HG02763 (cell line): ENCODE measurements at regions not wholly inside any gene's neighbourhood (a gene's known extent, or its start where the extent isn't known, plus 50 kb on each side); places are given as distances from the start of the nearest gene placed in this dataset.

ENCODE experiments used
- ATAC-seq: cut with Tn5 transposase; IDR thresholded peaks from one replicate; pipeline ENCODE4 v1.9.1; 2021; ENCODE audit warnings: mild to moderate bottlenecking, moderate library complexity; ENCODE audit not compliant: unreplicated experiment

DNA sequence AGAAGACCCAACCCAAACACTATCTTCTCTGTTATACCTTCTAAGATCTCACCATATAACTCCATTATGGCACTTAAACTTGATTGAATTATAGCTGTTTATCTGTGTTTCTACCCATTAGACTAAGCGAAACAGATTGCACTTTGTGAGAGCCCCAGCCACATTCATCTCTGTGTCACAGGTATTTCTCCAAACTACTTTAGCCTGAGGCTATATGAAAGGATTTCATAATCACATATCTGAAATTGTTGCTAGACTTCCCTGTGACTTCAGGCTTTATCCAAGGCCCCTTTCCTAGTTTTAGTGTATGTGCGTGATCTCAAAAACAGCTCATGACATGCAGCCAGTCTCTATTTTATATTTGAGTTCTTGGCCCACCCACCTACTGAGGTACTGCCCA lies 745.0 kb upstream of the ACVR2A start:
- no peak for ATAC-seq

DNA sequence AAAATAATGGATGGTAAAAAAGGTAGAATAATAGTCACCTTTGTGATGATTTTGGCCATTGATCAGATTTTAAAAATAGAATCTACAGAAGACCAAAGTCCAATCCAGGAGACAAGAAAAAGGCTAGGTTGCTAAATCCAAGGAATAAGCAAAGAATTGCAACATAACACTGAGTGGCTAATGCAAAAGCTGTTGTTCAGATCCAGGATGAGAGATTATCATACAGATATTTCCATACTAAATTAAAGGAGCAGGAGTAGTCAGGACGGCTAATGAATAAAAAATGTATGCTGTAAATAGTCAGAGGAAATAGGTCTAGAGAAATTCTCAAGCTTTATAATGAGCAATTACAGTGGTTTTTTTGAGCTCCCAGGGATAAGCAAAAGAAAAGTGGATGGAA lies 745.9 kb upstream of the ACVR2A start:
- ATAC-seq = no peak

DNA sequence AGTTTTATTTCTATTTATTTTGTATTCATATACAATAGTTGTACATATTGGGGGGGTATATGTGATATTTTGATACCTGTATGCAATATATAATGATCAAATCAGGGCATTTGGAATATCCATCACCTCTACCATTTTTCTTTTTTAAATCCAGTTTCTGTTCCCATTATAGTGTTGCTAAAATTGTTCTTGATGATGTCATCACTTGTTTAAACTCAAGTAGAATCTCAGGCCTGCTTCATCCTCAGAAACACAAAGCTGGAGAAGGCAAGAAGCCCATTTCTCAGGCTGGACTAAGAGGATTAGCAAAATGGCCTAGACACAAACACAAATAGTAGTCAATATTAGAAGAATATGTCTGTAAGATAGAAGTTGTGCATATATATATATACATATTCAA lies 747.1 kb upstream of the ACVR2A start:
- no peak for ATAC-seq

DNA sequence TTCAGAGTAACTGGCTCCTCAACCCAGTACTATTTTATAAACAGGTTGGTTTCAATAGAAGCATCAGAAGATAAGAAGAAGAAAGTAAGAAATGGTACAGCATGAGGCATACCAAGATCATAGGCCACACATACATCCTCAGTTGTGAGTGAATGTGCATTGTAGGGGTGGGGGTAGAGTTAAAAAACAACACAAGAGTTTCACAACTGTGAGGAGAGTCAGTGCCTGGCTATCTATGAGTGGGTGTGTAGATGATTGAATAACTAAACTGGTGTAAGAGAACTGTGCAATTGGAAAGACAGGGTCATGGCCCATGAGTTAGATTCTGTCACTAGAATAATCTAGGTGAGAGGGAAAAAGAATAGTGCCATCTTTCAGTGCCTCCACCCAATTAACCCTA lies 748.2 kb upstream of the ACVR2A start:
- no peak for ATAC-seq

DNA sequence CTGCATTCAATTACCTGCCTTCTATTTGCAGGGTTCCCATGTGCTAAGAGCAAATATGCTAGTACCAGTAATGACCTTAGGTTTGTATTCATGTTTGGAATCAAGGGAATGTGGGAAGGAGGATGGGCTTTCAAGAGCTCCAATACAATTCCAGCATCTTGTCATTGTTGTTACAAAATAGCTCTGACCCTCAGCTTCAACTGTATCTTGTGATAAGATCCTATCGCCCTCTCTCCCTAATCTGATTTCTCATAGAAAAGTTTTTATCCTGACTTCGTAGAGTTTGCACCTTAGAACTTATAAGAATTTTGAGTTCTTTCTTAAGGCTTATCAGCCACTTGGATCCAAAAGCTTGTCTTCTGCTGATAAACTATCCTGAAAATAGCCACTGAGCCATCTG lies 749.5 kb upstream of the ACVR2A start:
- no peak for ATAC-seq

DNA sequence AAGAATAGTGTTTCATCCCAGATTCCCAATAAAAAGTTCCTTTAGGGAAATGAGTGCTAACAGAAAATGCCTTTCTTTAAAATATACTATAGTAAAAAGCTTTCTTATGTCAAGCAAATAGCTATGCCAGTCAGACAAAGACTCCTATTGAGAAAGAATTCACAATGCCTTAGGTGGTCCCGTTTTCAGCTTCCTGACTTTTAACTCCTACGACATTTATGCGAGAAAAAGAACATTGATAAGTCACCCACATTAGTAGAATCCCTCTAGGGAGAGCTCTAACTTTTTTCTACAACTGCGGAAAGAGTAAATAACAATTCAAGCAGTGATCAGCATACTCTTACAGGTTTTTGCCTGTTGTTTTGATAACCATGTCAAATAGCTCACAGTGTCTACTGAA lies 750.8 kb upstream of the ACVR2A start:
- ATAC-seq = no peak

DNA sequence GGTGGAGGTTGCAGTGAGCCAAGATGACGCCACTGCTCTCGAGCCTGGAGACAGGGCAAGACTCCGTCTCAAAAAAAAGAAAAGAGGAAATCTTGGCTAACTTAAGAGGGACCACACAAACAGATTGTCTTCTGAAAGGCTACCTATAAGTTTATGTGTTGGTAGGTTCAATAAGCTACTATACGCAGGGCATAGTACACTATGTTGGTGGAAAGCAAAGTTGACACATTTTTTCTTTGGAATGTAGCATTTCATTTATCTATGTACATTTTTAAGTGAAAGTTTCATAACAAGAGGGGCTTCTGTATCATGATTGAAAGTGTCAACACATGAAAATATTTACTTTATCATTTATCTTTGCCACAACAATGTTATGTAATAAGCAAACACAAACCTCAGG lies 752.6 kb upstream of the ACVR2A start:
- ATAC-seq = no peak

DNA sequence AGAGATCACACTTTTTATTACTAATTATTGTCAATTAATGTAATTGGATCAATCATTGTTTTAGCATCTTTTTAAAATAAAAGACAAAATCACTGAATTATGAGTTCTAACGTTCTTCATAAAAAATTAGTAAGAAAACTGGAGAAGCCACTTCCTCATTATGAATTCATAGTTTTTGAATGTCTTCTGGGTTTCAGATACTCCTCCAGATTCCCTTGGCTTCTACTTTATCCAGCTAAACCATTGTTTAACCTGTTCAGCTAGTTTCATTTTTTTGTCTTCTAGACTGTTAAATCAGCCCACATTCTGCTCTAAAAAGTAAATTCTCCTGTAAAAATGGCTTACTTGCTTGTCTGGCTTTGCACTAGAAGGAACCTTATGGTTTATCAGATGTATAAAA lies 753.4 kb upstream of the ACVR2A start:
- no peak for ATAC-seq

DNA sequence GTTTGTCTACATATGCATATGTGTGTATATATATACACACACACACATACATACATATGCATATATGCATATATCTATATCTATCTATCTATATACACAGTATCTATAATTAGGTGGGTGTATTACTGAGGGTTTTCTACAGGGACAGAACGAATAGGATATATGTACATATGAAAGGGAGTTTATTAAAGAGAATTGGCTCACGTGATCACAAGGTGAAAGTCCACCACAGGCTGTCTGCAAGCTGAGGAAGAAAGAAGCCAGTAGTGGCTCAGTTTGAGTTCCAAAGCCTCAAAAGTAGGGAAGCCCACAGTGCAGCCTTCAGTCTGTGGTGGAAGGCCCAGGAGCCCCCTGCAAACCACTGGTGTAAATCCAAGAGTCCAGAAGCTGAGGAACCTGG lies 756.0 kb upstream of the ACVR2A start:
- ATAC-seq = no peak

DNA sequence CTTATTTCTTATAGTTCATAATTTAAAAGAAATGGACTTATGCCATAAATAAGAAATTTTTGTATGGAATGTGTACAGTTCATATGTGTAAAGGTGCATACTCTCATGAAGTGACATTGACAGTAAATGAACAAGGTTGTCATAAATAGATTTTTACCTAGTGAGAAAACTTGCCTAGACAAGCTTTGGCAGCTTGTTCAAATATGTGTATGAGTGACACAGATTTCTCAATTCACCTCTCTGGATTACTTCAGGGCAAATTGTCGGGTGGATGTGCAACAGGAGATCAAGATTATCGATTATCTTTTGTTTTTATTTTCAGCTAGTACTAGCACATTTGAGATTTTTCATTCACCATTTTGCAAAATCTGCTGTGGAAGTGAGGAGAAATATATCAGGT lies 758.1 kb upstream of the ACVR2A start:
- ATAC-seq = no peak

DNA sequence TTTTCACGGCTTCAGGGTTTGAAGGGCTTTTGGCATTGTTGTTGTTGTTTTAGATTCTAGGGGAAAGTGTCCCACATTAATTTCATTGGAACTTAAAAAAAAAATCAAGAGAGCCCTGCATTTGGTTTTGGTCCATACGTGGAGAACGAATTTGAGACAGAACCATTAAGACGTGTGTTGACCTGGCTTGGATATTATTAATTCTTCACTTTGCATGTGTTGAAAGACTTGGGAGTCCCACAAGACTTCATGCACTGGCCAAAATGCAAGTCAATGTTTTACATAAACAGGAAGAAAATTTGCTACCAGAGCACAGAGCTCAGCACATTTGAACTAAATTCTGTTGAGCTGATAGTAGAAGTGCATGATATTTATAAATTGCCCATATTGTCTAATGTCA lies 761.2 kb upstream of the ACVR2A start:
- ATAC-seq = no peak

DNA sequence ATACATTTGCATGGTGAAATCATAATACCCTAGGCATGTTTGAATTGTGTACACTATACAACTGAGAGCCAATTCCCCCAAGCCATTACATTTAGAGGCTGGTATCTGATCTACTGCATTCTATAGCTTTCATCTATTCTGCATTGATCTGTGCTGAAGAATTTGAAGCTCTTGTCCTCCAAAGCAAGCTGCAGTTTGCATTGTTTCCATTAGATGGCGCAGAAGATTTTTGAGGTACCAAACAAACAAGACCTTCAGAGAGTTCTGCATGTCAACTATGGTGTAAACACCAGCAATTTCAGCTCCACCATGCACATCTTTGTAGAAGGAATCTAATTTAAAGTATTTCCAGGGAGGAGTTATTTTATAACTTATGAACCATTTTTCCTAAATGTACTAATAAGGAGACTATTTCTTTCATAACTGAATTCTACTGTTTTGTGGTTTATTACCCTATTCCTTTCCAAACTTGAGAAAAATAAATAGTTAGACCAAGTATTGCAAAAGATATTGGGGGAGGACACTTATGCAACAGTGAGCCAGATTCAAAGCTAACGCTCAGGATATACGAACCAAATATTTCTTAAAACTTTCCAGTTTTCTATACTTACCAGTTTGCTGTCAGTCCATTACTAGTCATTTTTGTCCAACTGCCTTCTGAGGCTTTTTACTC lies 761.8 kb upstream of the ACVR2A start:
- peak; percentile 74 for ATAC-seq

DNA sequence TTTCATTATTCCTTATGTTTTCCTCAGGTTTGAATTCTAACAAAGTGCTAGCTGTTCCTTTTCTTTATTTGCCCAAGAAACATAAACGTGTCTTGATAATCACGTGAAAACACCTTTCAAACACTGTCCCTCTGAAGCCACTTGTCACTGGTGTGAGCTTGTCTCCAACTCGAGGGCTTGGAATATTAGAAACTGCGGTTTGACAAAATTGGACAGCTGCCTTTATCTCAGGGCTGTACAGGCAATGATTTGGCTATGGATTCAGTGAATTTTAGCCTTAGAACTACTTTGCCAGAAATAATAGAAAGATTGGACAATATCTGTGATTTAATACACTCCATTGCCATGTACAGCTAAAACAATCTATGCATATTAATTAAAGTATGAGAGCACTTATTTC lies 763.0 kb upstream of the ACVR2A start:
- ATAC-seq = no peak

DNA sequence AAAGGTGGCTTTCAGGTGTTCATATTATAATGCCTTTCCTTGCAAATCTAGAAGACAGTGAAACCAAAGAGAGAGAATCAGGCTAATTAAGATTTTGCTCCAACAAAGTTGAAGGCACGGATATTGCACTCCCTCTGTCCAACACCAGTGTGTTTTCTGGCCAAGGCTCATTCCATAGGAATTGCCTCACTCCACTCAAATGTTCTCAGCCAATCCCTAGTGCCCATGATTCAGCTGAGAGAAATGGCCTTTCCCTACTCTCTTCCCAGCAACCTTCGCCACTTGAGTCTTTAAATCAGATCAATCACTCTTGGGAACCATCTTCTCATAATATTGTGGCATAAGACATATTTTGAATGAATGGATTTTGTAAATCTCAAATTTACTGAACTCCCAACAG lies 768.2 kb upstream of the ACVR2A start:
- ATAC-seq = no peak

DNA sequence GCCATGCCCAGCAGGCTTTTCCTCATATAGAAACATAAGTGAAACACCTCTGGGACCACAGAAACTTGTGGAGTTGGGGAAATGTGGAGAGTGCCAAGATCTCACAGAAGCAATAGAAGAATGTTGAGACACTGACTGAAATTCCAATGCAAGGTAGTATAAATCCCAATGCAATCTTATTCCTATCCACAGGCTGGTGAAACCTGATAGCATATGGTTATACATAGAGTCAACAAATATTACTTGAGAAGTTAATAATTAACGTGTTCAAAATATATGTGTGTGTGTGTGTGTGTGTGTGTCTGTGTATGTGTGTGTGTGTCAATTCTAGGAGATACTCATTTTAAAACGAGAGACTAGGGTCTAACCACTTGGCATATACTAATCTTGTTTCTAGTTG lies 776.8 kb upstream of the ACVR2A start:
- ATAC-seq = no peak

DNA sequence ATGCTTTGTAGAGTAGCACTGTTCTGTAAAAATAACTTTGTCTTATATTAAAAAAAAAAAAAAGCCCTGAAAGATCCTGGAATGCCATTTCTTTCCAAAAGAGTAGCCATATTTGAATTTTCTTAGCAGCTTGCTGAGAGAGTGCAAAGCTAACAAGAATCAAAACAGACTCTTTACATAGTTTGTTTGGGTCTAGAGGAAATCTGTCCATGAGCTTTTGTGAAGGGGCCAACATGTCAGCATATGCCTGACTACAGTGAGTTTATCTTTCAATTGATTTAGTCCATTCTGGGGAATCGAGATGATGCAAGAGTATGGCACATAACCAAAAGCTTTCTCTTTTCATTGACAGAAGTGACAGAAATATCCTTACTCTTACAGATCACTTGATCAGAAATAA lies 777.7 kb upstream of the ACVR2A start:
- ATAC-seq = no peak

DNA sequence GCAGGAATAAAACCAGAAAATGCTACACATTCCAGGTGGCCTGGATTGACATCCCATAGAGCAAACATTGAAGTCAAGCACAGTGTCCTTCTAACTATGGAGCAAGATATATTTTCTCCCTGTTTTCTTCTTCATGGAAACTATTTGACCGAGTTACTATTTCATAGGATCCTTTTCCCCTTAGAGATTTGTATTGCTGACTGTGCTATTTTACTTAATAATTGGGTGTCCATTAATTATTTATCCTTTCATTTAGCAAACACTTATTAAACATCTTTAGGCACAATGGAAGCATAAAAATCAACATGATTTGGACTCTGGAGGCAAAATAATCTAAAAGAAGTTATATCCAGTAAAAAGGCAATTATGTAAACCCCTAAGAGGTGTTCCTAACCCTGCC lies 782.8 kb upstream of the ACVR2A start:
- no peak for ATAC-seq

DNA sequence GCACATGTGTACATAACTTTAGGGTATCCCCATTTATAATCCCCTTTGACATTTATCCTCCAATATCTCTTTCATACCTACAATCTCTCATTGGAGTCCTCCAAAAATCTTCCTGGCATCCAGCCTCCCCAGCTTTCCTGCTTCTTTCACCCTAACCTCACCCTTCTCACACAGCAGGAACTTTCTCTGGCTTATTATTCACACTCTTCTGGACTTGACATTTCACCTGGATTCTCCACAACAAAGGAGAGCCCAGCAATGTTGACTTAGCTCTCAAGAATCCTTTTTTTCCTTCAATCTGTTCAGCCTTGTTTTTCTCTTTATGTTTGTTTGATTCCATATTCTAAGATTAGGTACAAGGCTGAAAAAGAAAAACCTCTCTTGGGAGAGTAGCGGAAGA lies 783.6 kb upstream of the ACVR2A start:
- ATAC-seq = no peak

DNA sequence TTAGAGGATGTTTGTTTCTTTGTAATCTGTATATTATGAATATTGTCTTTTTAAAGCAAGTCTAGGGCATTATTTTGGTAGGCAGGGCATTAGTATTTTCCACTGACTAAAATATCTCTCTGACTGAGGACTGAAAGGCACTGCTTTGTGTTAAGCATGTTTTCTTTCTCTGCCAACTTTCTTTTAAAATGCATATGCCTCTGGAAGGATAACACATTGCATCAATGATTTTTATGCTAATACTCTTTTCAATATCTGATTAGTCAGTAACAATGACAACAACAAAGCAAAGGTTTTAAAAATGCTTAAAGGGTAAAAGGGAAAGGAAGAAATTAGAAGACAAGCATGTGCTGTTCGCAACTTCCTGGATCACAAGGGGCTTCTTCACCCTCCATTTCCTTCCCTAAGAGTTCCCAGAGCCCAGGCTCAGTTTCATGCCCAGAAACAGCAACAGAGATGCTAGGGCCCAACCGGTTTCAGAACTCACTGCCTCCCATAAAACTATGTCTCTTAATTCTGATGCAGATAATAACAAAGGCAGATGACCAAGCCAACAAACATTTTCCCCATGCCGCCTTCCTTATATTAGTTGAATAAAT lies 786.8 kb upstream of the ACVR2A start:
- ATAC-seq = no peak

DNA sequence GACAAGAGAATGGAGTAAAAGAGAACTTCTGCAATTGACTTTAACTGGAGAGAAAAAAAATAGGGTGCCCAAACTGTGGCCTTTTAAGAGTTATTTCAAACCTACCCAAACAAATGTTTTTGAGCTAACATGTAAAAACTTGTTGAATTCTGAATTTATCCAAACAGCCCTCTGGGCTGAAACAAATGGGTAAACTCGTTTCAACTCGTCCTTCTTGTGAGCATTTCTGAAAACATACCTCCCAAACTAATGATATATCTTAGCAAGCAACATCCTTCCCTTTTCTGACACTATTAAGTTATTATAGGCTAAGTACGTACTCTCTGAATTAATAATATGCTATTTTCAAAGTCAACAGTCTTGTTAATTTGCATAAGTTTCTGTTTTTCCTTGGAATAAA lies 793.0 kb upstream of the ACVR2A start:
- no peak for ATAC-seq

DNA sequence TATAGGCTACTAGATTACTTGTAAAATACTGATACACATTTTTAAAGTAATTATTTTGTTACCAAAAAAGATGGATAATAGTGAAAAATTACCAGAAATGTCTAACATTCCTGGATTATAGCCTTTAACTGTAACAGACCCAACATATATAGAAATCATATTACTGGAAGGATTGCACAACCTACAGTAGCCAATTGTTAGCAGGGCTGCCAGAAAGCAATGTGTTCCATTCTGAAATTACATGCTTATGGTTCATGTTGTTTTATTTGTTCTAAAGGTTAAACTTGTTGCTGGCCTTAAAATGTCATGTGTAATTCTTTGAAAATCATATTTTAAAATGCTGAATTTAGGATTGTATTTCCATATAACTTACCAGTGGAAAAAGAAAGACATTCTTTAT lies 793.6 kb upstream of the ACVR2A start:
- no peak for ATAC-seq

DNA sequence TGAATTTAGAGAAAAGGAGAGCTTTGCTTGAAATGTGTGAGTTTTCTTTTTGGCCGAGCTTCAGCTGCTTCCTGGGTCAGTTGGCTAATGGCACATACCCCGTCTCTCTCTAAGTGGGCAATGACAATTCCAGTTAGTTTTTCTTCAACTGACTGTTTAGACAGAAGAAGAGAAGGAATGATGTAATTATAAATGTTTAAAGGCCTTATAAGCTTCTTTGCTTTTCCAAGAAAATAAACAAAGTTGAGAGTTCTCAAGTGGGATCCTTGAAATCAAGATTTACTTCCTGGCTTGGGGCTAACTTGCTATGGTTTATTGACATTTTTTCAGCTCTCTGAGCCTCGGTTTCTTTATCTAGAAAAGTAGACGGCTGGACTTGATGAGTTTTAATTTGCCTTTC lies 794.9 kb upstream of the ACVR2A start:
- no peak for ATAC-seq

DNA sequence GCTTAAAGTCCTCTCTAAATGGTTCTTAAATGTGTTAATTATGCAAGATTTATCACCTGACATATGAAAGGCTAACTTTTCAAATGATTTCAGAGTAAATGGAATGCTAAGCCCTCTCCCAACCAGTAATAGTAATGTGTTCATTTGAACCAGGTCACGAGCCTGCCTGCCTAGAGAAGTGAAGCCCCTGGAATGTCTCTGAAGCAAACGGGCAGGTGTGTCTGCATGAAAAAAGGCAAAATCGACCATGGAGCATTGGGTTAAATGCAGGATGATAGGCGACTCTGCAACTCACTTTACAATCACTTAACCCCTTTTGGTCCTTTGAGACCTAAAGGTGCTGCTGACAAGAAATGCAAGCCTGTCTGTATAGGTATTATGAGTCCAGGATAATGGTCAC lies 798.4 kb upstream of the ACVR2A start:
- ATAC-seq = no peak
